ENCODE measurements at regions not wholly inside any gene's neighbourhood (a gene's known extent, or its start where the extent isn't known, plus 50 kb on each side); places are given as distances from the start of the nearest gene placed in this dataset.

- H3K4me1 ChIP-seq = no peaks in the 10 kb centered on the region
- WGBS, 5 donors = 44 to 57% (median 53%) methylated on average over 5 of the region's 5 CpGs
- peaks cover 0 to 5% (median 0%) of the 10 kb centered on the region in 4 donors for H3K9me3 ChIP-seq
- no peak overlapping the region for H3K27ac ChIP-seq
- no peak for DNase-seq
- intact Hi-C loops (cut with DNase I; ENCODE audit: low total_unique reads) = no loop called here
- no peaks in the 10 kb centered on the region for H3K36me3 ChIP-seq
- no peak overlapping the region for H3K4me3 ChIP-seq
- no peaks in the 10 kb centered on the region for H3K27me3 ChIP-seq
- TF ChIP-seq POLR2A (IDR thresholded peaks at IDR 0.05) = no peak
- TF ChIP-seq EP300 (IDR thresholded peaks at IDR 0.05) = no peak
- TF ChIP-seq POLR2AphosphoS5 (IDR thresholded peaks at IDR 0.05) = no peak
- TF ChIP-seq CTCF (IDR thresholded peaks at IDR 0.05) = no peak
Observed at GRCh38 chr7:52897288-52897687, 138.1 kb upstream of the POM121L12 start.

GRCh38 chr7:52877240-52877639, 158.2 kb upstream of the POM121L12 start:
- Histone ChIP-seq H3K27ac (no peak overlapping the region), H3K4me3 (no peak overlapping the region), H3K4me1 (no peaks in the 10 kb centered on the region), H3K9me3 (peaks cover 0 to 5% (median 2%) of the 10 kb centered on the region in 4 donors), H3K27me3 (no peaks in the 10 kb centered on the region), H3K36me3 (no peaks in the 10 kb centered on the region)
- TF ChIP-seq POLR2A (IDR thresholded peaks at IDR 0.05) = no peak
- TF ChIP-seq POLR2AphosphoS5 (IDR thresholded peaks at IDR 0.05) = no peak
- TF ChIP-seq EP300 (IDR thresholded peaks at IDR 0.05) = no peak
- no peak for TF ChIP-seq CTCF (IDR thresholded peaks at IDR 0.05)
- DNase-seq = no peak
- intact Hi-C loops (cut with DNase I; ENCODE audit: low total_unique reads) = no loop called here
- WGBS, 5 donors = 36 to 64% (median 52%) methylated on average over 2 of the region's 2 CpGs

- Histone ChIP-seq H3K36me3 (no peaks in the 10 kb centered on the region), H3K4me1 (no peaks in the 10 kb centered on the region), H3K27ac (no peak overlapping the region), H3K4me3 (no peak overlapping the region), H3K27me3 (no peaks in the 10 kb centered on the region), H3K9me3 (peaks cover 0 to 5% (median 2%) of the 10 kb centered on the region in 4 donors)
- intact Hi-C loops (cut with DNase I; ENCODE audit: low total_unique reads) = no loop called here
- no peak for TF ChIP-seq POLR2A (IDR thresholded peaks at IDR 0.05)
- no peak for TF ChIP-seq CTCF (IDR thresholded peaks at IDR 0.05)
- TF ChIP-seq EP300 (IDR thresholded peaks at IDR 0.05) = no peak
- TF ChIP-seq POLR2AphosphoS5 (IDR thresholded peaks at IDR 0.05) = no peak
- WGBS, 5 donors = 59 to 83% (median 73%) methylated on average over 3 of the region's 3 CpGs
- no peak for DNase-seq
Observed at GRCh38 chr7:52876402-52876801, 159.0 kb upstream of the POM121L12 start.

- Histone ChIP-seq H3K4me1 (no peaks in the 10 kb centered on the region), H3K36me3 (no peaks in the 10 kb centered on the region), H3K4me3 (no peak overlapping the region), H3K27ac (no peak overlapping the region), H3K9me3 (peaks cover 2 to 45% (median 35%) of the 10 kb centered on the region in 4 donors), H3K27me3 (no peaks in the 10 kb centered on the region)
- WGBS, 5 donors = 42 to 53% (median 44%) methylated on average over 2 of the region's 2 CpGs
- intact Hi-C loops (cut with DNase I; ENCODE audit: low total_unique reads) = no loop called here
- TF ChIP-seq POLR2A (IDR thresholded peaks at IDR 0.05) (no peak), EP300 (IDR thresholded peaks at IDR 0.05) (no peak), CTCF (IDR thresholded peaks at IDR 0.05) (no peak), POLR2AphosphoS5 (IDR thresholded peaks at IDR 0.05) (no peak)
- no peak for DNase-seq
Observed at GRCh38 chr7:52863652-52864051, 171.8 kb upstream of the POM121L12 start.
